GM21723 (cell line): ENCODE measurements at regions not wholly inside any gene's neighbourhood (a gene's known extent, or its start where the extent isn't known, plus 50 kb on each side); places are given as distances from the start of the nearest gene placed in this dataset.

Experiments
- ATAC-seq: cut with Tn5 transposase; IDR thresholded peaks from one replicate; pipeline ENCODE4 v1.9.1; 2021; ENCODE audit warnings: mild to moderate bottlenecking, moderate library complexity; ENCODE audit not compliant: unreplicated experiment

DNA sequence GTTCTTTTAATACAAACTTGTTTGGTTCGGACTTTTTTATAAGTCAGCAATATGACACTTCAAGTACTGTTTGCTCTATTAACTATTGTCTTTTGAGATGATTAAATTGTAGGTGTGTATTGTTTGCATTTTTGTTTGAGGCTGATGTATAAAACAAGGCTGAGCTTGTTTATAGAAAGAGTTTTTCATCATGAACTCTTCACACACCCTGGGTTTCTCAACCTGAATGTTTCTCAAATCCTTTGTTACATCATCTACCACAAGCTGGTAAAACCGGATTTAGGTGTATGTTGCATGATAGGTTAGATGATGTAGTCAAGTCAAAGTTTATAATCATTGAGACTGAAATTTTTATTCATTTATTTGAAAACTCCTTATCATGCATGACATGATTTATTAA, 335.2 kb upstream of the LRATD1 start:
- no peak for ATAC-seq

DNA sequence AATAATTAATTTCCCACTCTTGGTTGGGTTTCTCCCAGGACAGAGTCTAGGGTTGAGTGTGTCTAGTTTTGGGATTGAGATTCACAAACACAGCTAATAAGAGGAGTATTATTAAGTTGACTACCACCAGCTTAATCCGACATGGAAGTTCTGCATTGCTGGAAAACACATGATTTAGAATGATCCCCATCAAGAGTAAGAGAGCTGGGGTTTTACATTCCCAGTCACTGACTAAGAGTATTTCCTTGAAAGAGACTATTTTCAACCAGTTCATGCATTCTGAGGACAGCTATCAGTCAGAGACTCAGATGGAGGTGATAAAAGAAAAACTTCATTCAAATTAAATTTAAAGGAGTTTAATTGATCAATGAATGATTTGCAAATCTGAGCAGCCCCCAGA, 334.6 kb upstream of the LRATD1 start:
- ATAC-seq: no peak

DNA sequence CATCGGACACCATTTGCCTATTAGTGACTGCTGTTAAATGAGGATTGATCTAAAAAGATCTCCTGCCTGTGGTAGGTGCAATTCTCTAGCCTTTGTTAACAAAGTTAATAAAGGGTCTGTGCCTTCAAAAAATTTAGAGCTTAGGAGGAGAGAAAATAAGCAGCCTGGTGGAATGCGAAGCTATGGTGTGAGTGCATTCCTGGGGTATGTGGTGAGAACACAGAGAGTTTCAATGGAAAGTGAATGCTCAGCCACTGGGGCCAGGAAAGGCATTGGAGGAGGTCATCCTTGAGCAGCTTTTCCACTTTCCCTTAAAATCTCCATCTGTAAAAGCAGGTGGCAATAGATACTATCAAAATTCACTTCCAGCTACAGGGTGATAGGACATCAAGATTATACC, 331.2 kb upstream of the LRATD1 start:
- ATAC-seq: no peak

DNA sequence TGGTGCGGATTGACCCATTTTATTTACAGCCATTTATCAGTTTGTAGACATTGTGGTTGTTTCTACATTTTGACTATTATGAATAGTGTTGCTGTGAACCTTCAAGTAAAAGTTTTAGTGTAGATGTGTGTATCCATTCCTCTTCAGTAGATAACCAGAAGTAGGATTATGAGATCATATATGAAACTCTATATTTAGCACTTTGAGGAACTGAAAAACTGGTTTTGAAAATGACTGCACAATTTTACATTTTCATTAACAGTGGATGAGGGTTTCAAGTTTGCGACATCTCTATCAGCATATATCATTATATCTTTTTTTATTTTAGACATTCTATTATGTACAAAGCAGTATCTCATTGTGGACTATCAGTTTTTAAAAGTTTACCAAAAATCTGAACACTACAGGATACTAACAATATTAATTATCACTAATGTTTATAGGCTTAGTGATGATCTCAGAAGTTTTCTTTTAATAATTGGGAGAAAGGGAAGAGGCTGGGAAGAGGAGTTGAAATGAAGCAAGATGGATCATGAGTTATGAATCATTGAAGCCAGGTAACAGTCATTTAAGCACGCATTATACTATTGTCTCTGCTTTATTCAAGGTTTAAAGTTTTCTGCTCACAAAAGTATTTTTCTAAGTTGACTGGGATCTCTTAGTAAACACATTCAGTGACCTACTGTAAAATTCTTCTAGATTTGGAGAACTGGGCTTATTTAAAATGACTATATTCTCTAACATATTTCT, 329.0 kb upstream of the LRATD1 start:
- ATAC-seq: peak; percentile 92

DNA sequence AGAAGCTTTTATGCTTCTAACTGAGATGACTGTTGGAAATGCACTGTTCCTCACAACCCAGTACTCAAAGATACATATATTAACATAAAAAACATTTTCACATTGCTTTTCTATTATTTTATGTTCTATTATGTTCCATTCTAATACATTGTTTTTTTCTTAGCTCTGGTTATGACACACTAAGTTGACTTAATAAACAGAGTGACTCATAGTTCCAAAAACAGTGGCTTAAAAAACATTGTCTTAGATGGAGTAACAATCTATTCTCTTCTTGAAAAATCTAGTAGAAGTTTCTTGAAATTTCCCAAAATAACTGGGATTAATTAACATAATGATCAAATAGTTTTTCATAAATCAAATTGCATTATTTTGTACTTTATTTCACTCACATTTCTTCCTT, 328.2 kb upstream of the LRATD1 start:
- ATAC-seq: no peak

DNA sequence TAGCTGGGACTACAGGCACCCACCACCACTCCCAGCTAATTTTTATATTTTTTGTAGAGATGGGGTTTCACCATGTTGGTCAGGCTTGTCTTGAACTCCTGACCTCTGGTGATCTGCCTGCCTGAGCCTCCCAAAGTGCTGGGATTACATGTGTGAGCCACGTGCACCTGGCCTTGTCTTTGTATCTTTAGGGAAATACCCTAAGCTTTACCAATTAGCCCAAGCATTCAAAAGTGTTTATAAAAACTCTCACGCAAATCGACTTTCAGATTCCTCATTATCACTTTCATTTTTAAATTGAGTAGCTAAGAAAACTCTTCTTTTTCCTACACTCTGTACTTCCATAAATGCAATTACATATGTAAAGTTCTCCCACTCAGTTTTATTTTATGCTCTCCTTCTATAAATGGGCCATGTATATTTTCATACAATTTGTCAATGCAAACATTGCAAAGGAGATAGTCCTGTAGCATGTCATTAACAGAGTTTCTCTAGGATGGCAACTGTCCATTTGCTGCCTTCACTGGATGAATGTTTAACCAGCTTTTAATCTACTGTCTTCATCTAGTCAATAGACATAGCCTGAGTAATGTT, 326.2 kb upstream of the LRATD1 start:
- peak; percentile 53 for ATAC-seq

DNA sequence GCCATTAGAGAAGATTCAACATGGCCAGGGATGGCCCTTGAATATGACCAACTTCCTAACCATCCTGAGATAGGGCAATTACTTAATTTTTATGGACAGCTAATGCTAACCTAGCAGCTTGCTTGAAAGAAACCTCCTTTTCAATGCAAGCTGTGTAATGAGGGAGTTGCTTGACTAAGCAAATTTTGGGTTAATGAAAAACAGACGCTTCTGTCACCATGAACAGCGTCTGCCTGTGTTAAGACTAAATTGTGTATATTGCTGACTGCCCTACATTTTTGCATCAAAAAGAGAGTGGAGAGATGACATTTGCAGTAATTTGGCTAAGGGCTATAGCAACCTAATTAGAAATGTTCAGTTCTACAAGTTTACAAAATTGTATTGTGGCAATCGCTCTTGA, 319.2 kb upstream of the LRATD1 start:
- no peak for ATAC-seq

DNA sequence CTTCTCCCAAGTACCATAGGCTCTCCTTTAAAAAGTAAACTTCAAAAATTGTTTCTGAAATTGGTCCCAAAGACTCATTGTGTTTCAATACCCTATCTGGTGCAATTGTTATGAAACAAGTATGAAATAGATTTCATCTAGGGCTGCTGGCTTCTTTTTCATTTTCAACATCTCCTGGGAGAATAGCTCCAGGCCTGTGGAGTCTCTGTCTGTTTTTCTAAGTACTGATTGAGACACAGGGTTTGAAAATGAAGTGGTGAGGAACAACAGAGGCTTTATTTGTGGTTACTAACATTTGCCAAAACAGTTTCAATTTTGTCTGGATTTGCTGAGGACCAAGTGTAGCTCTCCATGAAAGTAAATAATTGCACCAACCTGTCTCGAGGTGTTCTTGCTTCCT, 315.9 kb upstream of the LRATD1 start:
- no peak for ATAC-seq

DNA sequence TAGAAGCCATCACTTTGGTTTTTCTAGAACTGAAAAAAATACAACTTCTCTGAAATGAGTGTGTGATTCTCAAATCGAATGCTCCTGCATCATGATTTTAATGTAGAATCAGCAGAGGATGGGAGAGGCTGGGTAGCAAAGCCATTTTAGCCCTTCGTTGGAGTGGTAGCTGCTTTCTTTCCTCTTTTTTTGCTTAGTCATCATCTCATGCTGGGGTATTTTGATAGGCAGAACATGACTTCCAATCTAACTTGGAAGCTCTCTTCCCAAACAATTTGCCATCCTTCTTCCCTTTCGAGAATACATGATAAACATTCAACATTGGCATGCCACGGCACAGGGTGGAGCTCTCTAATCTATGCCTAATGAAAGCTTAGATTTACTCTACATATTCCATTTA, 311.2 kb upstream of the LRATD1 start:
- ATAC-seq: no peak

DNA sequence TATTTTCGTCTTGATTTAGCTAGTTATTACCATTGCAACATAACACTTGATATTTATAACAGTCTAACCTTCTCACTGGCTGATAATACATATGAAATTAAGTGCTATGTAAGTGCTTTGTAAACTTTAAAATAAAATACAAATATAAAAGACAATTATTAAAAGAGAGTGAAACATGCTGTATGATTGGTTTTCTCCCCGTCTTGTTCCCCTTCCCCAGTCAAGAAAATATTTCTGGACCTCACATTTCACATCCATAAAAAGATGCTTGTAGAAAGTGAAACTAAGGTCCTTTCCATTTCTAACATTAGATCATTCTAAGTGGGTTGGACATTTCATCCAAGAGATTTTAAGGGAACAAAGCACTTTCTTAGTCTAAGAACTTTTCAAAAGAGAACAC, 310.2 kb upstream of the LRATD1 start:
- ATAC-seq: no peak

DNA sequence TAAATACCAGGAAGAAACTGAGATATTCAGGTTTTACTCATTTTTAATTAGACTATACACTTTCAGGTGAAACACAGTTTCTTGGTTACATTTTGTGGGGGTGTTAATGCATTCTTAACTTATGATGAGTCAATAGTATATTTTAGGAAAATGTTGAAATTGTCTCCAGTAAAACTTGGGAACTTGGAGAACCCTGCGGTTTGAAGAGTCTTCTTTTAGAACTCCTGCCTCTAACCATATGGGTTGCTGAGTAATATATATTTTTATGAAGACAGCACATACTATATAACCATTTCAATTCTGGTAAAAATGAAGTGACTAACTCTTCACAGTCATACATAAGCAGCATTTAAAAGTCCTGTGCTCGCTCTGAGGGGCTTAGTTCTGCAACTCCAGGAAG, 308.2 kb upstream of the LRATD1 start:
- no peak for ATAC-seq

DNA sequence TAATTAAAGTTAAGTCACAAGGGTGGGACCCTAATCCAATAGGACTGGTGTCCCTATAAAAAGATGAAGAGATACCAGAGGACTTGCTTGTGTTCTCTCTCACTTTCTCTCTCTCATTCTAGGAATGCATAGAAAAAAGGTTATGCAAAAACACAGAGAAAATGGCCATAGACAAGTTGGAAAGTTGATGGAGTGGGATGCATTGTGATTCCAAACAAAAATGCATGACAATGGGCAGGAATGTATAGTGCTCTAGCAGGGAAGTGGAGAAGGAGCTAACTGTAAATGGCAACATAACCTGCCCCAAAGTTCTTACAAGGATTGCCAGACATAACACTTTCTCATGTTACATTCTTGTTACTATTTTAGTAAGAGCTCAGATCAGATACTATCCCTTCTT, 301.6 kb upstream of the LRATD1 start:
- no peak for ATAC-seq

DNA sequence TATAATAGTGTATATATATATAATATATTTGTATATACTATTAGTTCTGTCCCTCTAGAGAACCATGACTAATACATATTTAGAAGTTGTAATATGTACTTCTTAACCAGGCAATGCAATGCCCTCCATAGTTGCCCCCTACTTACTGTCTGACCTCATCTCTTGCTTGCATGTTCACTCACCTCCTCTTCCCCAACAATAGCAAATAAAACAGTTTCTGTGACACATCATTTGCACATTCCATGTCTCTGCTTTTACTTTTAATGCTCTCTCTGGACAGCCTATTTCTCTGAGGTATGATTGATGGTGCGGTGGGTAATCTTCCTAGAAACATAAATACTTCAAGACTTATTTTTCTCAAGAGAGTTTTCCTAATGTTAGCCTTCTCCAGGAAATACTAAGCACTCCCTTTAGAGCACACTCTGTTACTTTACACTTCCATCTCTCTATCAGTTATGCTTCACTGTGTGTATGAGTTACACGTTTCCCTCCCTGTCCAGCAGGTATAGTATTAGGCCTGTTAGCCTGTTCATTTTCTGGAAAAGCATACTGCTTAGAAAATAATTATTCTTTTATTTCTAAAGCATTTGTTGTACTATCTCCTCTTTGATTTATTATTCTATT, 295.6 kb upstream of the LRATD1 start:
- ATAC-seq: no peak

DNA sequence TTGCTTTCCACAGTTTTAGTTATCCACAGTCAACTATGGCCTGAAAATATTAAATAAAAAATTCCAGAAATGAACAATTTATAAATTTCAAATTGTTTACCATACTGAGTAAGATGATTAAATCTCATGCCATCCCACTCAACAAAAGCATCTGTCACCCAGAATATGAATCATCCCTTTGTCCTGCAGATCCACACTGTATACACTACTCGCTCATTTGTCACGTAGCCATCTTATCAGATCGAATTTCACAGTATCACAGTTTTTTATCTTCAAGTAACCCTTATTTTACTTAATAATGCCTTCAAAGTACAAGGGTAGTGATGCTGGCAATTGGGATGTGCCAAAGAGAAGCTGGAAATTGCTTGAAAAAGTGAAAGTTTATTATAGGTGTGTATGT, 291.8 kb upstream of the LRATD1 start:
- no peak for ATAC-seq

DNA sequence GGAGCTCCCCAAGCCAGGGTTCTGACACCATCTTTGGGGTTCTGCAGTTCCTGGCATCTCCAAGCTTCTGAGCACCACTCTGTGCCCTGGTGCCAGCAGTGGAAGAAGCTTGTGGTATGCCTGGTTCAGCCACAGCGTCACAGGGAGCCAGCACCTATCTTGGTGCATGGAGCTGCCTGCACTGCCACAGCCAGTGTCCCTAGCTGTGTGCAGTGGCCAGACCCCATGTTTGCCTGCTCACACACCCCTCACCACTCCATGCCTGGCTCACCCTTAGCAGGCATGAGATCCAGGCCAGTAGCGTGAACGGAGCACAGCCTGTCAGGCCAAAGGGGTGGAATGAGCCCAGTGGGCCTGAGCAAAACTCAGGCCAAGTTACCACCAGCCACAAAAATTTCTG, 290.2 kb upstream of the LRATD1 start:
- no peak for ATAC-seq

DNA sequence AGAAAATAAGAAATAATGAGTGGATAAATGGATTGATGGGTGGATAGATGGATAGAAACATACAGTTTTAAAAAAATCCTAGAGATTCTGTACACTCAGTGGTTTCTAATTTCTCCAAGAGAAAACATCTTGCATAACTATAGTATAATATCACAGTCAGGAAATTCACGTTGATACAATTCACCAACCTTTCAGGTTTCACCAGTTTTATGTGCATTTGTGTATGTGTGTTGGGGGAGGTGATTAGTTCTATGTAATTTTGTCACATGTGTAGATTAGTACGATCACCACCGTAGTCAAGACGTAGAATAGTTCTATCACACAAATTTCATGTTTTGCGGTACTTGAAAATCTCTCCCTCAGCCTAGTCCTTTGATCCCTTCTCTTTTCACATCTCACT, 288.2 kb upstream of the LRATD1 start:
- no peak for ATAC-seq

DNA sequence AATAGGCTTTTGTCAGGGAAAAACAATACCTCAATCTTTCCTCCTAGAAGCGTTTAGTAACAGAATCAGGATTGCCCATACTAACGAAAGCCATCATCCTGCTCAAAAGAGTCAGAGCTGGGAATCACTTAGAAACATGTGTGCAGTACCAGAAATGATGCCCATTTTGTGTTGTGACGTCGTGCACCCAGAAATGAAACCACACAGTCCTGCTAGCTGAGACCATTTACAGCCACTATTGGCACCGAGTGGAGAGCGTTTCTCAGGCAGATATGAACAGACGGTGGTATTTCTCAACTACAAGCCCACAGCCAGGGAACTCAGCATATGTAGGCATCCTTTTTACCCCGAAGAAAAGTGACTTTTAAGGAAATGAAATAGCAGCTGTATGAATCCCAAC, 284.3 kb upstream of the LRATD1 start:
- ATAC-seq: no peak

DNA sequence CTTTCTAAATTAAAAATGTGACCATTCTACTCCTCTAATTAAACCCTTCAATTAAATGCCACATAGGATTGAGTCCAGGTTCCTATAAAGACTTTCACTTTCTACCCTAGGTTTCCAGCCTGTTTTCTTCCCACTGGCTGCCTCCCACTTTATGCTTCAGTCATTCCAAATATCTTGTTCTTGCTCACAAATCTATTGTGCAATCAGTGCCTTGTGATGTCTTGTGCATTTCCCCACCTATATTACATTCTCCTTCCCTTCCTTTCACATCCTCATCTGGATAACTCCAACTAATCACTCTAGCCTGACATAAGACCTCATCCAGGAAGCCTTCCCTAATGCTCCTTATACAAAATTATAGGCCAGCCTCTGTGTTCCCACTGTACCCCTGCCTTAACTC, 281.7 kb upstream of the LRATD1 start:
- ATAC-seq: no peak

DNA sequence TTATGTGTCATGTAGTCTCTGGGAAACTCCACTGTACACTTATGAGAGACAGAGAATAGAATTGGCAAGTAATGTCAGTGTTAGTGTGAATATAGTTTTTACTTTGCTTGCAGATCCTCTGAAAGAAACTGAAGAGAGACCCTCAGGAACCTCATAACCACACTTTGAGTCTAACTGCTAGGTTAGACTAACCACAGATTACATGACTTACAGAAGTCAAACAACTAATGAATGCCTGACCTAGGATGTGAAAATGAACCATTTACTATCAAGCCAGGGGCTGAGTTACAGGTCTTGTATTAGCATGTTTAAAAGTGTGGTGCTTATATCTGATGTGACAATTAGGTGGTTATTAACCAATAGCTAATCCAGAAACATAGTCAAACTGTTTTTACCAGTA, 280.4 kb upstream of the LRATD1 start:
- ATAC-seq: no peak

DNA sequence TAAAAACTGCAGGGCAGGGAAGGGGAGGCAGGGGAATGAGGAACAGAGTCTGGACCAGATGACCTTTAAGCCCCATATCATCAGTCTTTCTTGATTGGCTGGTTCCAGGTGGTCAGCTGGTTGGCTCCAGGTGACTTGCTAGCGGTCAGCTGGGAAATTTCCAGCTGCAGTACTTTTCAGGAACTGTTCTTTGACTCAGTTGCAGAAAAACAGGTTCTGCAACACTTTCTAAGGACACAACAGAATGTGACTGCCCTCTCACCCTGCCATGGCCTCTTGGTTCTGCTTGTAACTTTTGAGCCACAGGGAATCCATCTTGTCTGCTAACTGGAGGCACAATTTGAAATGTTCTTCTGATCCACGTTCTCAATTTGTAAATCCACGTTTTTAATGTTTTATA, 278.3 kb upstream of the LRATD1 start:
- no peak for ATAC-seq

DNA sequence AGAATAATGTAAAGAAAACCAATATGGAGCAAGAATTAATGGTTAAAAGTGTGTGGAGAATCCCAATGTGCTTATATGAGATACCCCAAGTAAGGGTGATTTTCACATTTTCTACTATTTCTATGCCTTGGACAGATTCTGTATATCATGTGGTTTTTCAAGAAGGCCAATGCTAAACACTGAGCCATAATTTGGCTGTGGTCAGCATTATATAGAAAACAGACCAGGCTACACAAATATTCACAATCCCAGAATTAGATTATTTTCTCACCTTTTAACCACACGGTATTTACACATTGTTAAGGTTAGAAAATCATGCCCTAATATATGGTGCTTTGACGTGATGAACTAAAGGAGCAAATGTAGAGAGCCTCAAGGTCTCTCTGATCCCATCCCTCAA, 277.4 kb upstream of the LRATD1 start:
- ATAC-seq: no peak

DNA sequence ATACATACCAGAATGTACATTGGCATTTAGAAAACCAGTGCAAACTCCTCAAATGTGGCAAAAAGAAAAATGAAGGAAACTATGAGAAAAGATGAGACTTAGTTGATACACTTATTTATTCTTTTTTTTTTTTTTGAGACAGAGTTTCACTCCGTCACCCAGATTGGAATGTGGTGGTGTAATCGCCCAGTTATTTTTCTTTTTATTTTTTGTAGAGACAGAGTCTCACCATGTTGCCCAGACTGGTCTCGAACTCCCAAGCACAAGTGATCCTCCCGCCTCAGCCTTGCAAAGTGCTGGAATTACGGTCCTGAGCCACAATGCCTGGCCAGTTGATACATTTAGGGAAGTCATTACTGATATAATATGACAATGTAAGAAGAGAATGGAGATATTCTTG, 274.2 kb upstream of the LRATD1 start:
- no peak for ATAC-seq

DNA sequence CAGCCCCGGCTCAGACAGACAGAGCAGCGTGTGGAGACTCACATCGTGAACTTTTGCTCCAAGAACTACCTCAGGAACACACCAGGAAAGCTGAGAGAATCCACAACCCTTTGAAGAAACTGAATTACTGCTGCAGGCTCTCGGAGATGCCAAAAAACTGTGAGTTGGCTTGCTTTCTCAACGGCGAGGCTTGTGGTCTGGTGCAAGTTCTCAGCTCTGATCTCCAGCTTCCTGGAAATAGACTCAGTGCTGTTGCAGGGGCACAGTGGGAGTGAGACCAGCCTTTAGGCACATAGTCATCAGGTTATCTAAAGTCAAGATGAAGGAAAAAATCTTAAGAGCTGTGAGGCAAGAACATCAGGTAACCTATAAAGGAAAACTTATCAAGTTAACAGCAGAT, 273.7 kb upstream of the LRATD1 start:
- ATAC-seq: no peak
